CD4-positive, alpha-beta memory T cell (primary cell): ENCODE measurements at regions not wholly inside any gene's neighbourhood (a gene's known extent, or its start where the extent isn't known, plus 50 kb on each side); places are given as distances from the start of the nearest gene placed in this dataset.

Experiments
- CTCF ChIA-PET: fragments of 350-600 bp; sonication (Branson Sonifier 250); formaldehyde crosslinking; loops from one replicate; lab custom pipeline; 2021; ENCODE audit warnings: inconsistent platforms; ENCODE audit not compliant: partially characterized antibody; lab: Charles Lee
- POLR2A ChIA-PET: fragments of 350-600 bp; sonication (Branson Sonifier 250); formaldehyde crosslinking; loops from one replicate; lab custom pipeline; 2021; ENCODE audit not compliant: partially characterized antibody; lab: Charles Lee
- DNase-seq, 5 donors: peaks; one replicate each; pipeline versions ENCODE4 v3.0.0 to v3.0.0-alpha.2; 2020 to 2022; ENCODE audit warnings: mixed read lengths in 1 of 5
- H3K27ac ChIP-seq: one replicate; pipeline ENCODE4 v1.7.0; 2013; ENCODE audit warnings: low read depth, low read length
- H3K27me3 ChIP-seq: 2 replicates; pipeline ENCODE4 v1.7.0; 2013; ENCODE audit warnings: mild to moderate bottlenecking, low read length, moderate library complexity; ENCODE audit not compliant: insufficient read depth
- H3K36me3 ChIP-seq: 2 replicates; pipeline ENCODE4 v1.7.0; 2013; ENCODE audit warnings: mild to moderate bottlenecking, low read length, moderate library complexity; ENCODE audit not compliant: insufficient read depth
- H3K4me1 ChIP-seq: 2 replicates; pipeline ENCODE4 v1.7.0; 2013; ENCODE audit warnings: mild to moderate bottlenecking, low read length, moderate library complexity; ENCODE audit not compliant: insufficient read depth
- H3K4me3 ChIP-seq, 2 donors: one replicate each; pipeline ENCODE4 v1.7.0; 2013; ENCODE audit warnings: low read length in 2 of 2, mild to moderate bottlenecking in 1 of 2
- H3K9me3 ChIP-seq, 2 donors: one replicate each; pipeline ENCODE4 v1.7.0; 2013; ENCODE audit warnings: low read length in 2 of 2, control low read depth in 1 of 2; ENCODE audit not compliant: control insufficient read depth in 1 of 2
- H3K27ac Mint-ChIP-seq, 7 donors: one replicate each; pipeline ENCODE4 v1.8.0; 2020 to 2021; ENCODE audit warnings: mixed read lengths in 7 of 7, mild to moderate bottlenecking in 6 of 7, inconsistent platforms in 3 of 7, moderate library complexity in 3 of 7
- H3K27me3 Mint-ChIP-seq, 2 donors: one replicate each; pipeline ENCODE4 v1.8.0; 2020 to 2021; ENCODE audit warnings: mixed read lengths in 2 of 2
- H3K36me3 Mint-ChIP-seq, 2 donors: one replicate each; pipeline ENCODE4 v1.8.0; 2020 to 2021; ENCODE audit warnings: mixed read lengths in 2 of 2, inconsistent platforms in 1 of 2, mild to moderate bottlenecking in 1 of 2
- H3K4me1 Mint-ChIP-seq, 4 donors: one replicate each; pipeline ENCODE4 v1.8.0; 2020 to 2021; ENCODE audit warnings: mixed read lengths in 4 of 4, mild to moderate bottlenecking in 1 of 4
- H3K4me3 Mint-ChIP-seq, 8 donors: one replicate each; pipeline ENCODE4 v1.8.0; 2020 to 2021; ENCODE audit warnings: mixed read lengths in 8 of 8, mild to moderate bottlenecking in 7 of 8, moderate library complexity in 6 of 8, inconsistent platforms in 3 of 8
- H3K9me3 Mint-ChIP-seq, 8 donors: one replicate each; pipeline ENCODE4 v1.8.0; 2020 to 2021; ENCODE audit warnings: mixed read lengths in 8 of 8, mild to moderate bottlenecking in 5 of 8, inconsistent platforms in 3 of 8, moderate library complexity in 1 of 8
- intact Hi-C: fragments of 100-400 bp; cut with micrococcal nuclease; formaldehyde crosslinking; loops from one replicate; pipeline ENCODE4 v1.15.1; 2023

- intact Hi-C loops, result no loop called here
- no peaks in the 10 kb centered on the region for H3K36me3 ChIP-seq
- Mint-ChIP-seq H3K36me3 (no peaks in the 10 kb centered on the region), H3K4me3 (no peak overlapping the region), H3K27ac (no peak overlapping the region), H3K9me3 (peaks cover 0 to 10% (median 4%) of the 10 kb centered on the region in 8 donors), H3K4me1 (no peaks in the 10 kb centered on the region), H3K27me3 (no peaks in the 10 kb centered on the region)
- ChIA-PET POLR2A (no interaction called here), CTCF (no interaction called here)
- no peak for DNase-seq
- H3K4me3 ChIP-seq, result no peak overlapping the region
- no peaks in the 10 kb centered on the region for H3K4me1 ChIP-seq
- H3K27me3 ChIP-seq, result no peaks in the 10 kb centered on the region
- H3K9me3 ChIP-seq, result no peaks in the 10 kb centered on the region
- H3K27ac ChIP-seq, result no peak overlapping the region
Observed at GRCh38 chr10:126722726-126723125, 52.2 kb upstream of the C10orf90 start.

DNA sequence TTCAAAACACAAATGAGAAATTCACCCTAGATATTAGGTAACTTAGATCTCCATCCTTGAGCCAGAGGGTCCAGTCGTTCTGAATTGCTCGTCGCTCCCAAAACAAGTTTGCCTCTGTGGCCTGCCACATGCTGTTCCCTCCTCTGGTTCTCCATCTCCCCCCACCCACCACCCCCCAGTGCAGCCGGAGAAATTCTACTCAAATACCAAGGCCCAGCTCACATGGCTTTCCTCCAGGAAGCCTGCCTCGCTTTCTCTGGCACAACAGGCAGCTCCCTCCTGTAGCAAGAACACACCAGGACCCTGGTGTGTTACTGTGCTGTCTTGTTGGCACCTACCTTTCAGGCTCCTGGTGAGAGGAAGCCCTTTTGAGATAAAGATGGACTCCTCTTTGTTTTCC lies 52.7 kb upstream of the C10orf90 start:
- no peak for DNase-seq
- ChIA-PET POLR2A (no interaction called here), CTCF (no interaction called here)
- H3K27ac Mint-ChIP-seq, result no peak overlapping the region
- no peaks in the 10 kb centered on the region for H3K27me3 Mint-ChIP-seq
- H3K4me1 Mint-ChIP-seq, result no peaks in the 10 kb centered on the region
- Histone ChIP-seq H3K27ac (no peak overlapping the region), H3K9me3 (no peaks in the 10 kb centered on the region), H3K4me1 (no peaks in the 10 kb centered on the region), H3K27me3 (no peaks in the 10 kb centered on the region), H3K4me3 (no peak overlapping the region), H3K36me3 (no peaks in the 10 kb centered on the region)
- no peaks in the 10 kb centered on the region for H3K36me3 Mint-ChIP-seq
- peaks cover 0 to 12% (median 4%) of the 10 kb centered on the region in 8 donors for H3K9me3 Mint-ChIP-seq
- H3K4me3 Mint-ChIP-seq, result no peak overlapping the region
- intact Hi-C loops, result no loop called here

- Histone ChIP-seq H3K4me3 (no peak overlapping the region), H3K9me3 (no peaks in the 10 kb centered on the region), H3K27me3 (no peaks in the 10 kb centered on the region), H3K4me1 (no peaks in the 10 kb centered on the region), H3K27ac (no peak overlapping the region), H3K36me3 (no peaks in the 10 kb centered on the region)
- no peak for DNase-seq
- Mint-ChIP-seq H3K4me3 (no peak overlapping the region), H3K27me3 (peaks cover 0 to 2% of the 10 kb centered on the region in 2 donors), H3K36me3 (no peaks in the 10 kb centered on the region), H3K27ac (no peak overlapping the region), H3K4me1 (no peaks in the 10 kb centered on the region), H3K9me3 (peaks cover 0 to 14% (median under 1%) of the 10 kb centered on the region in 8 donors)
- POLR2A ChIA-PET, result no interaction called here
- CTCF ChIA-PET, result no interaction called here
- intact Hi-C loops, result no loop called here
Observed at GRCh38 chr10:126729314-126729870, 58.9 kb upstream of the C10orf90 start.

DNA sequence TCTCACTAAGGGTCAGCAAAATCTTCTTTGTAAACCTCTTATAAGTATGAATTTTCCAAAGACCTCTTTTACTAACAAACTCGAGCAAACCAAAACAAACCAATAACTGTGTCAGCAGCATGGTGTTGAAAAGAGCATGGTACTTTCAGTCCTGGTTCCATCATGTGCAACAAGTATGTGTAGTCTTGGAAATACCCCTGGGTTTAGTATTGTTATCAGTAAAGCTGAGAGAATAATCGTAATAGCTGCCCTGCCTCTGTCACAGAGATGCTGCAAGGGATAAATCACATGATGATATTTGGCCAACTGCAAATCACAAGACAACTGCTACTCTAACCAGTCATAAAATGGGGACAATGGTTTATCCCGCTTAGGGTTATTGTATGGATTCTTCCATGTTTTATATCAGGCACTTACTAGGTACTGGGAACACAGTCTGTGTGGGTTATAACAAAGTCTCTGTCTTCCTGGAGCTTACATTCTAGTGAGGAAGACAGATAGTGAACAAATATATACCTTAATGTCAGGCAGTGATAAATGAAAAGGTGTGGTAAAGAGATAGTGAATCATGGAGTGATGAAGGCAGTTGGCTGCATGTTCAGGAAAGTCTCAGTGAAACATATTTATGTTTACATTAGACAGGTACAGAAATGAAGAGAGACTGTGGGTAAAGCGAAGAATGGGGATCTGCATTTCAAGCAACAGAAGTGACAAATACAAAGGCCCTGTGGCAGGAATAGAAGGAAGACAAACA lies 60.5 kb upstream of the C10orf90 start:
- H3K27ac ChIP-seq, result no peak overlapping the region
- no peaks in the 10 kb centered on the region for H3K27me3 ChIP-seq
- H3K4me1 Mint-ChIP-seq, result no peaks in the 10 kb centered on the region
- no peak overlapping the region for H3K4me3 ChIP-seq
- ChIA-PET CTCF (no interaction called here), POLR2A (no interaction called here)
- H3K36me3 ChIP-seq, result no peaks in the 10 kb centered on the region
- no peaks in the 10 kb centered on the region for H3K36me3 Mint-ChIP-seq
- peaks cover 0 to 14% (median 0%) of the 10 kb centered on the region in 8 donors for H3K9me3 Mint-ChIP-seq
- no peak for DNase-seq
- no peaks in the 10 kb centered on the region for H3K9me3 ChIP-seq
- intact Hi-C loops, result no loop called here
- H3K4me1 ChIP-seq, result no peaks in the 10 kb centered on the region
- H3K4me3 Mint-ChIP-seq, result no peak overlapping the region
- no peak overlapping the region for H3K27ac Mint-ChIP-seq
- H3K27me3 Mint-ChIP-seq, result peaks cover 0 to 2% of the 10 kb centered on the region in 2 donors

GRCh38 chr10:126731610-126731990 lies 61.1 kb upstream of the C10orf90 start:
- peak overlapping the region in 1 of 7 donors; percentile 34 for H3K27ac Mint-ChIP-seq
- Histone ChIP-seq H3K27me3 (no peaks in the 10 kb centered on the region), H3K4me3 (no peak overlapping the region), H3K27ac (no peak overlapping the region), H3K9me3 (no peaks in the 10 kb centered on the region), H3K4me1 (no peaks in the 10 kb centered on the region), H3K36me3 (no peaks in the 10 kb centered on the region)
- CTCF ChIA-PET, result no interaction called here
- no peaks in the 10 kb centered on the region for H3K4me1 Mint-ChIP-seq
- peaks cover 0 to 14% (median 0%) of the 10 kb centered on the region in 8 donors for H3K9me3 Mint-ChIP-seq
- no peak overlapping the region for H3K4me3 Mint-ChIP-seq
- no peaks in the 10 kb centered on the region for H3K36me3 Mint-ChIP-seq
- POLR2A ChIA-PET, result no interaction called here
- DNase-seq, result no peak
- intact Hi-C loops, result no loop called here
- peaks cover 0 to 2% of the 10 kb centered on the region in 2 donors for H3K27me3 Mint-ChIP-seq

DNA sequence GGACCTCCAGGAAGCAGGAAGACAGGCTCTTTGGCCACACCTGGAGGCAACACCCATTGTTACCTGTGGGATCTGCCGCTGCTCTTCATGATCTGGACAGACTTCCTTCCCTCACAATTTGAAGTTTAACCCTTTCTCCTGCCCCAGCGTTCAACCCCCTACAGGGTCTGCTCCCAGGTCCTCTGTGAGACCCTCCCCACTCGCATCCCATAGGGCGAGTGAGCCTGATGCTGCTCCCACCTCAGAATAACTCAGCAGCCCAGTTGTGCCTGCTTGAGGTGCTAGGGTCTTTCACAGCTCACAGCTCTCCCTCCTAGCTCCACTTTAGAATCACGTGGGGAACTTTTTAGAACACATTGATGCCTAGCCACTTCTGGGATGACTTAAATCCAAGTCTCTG lies 61.8 kb upstream of the C10orf90 start:
- H3K36me3 Mint-ChIP-seq, result no peaks in the 10 kb centered on the region
- ChIA-PET POLR2A (no interaction called here), CTCF (no interaction called here)
- peaks cover 0 to 2% of the 10 kb centered on the region in 2 donors for H3K27me3 Mint-ChIP-seq
- no peaks in the 10 kb centered on the region for H3K36me3 ChIP-seq
- H3K4me3 ChIP-seq, result no peak overlapping the region
- H3K4me1 Mint-ChIP-seq, result no peaks in the 10 kb centered on the region
- no peaks in the 10 kb centered on the region for H3K9me3 ChIP-seq
- no peak overlapping the region for H3K4me3 Mint-ChIP-seq
- no peak for DNase-seq
- no peaks in the 10 kb centered on the region for H3K4me1 ChIP-seq
- H3K27ac ChIP-seq, result no peak overlapping the region
- H3K9me3 Mint-ChIP-seq, result peaks cover 0 to 14% (median 0%) of the 10 kb centered on the region in 8 donors
- no peaks in the 10 kb centered on the region for H3K27me3 ChIP-seq
- no peak overlapping the region for H3K27ac Mint-ChIP-seq
- intact Hi-C loops, result no loop called here

GRCh38 chr10:126732868-126733267 lies 62.4 kb upstream of the C10orf90 start:
- POLR2A ChIA-PET, result no interaction called here
- H3K27ac ChIP-seq, result no peak overlapping the region
- H3K36me3 Mint-ChIP-seq, result no peaks in the 10 kb centered on the region
- H3K27ac Mint-ChIP-seq, result no peak overlapping the region
- intact Hi-C loops, result no loop called here
- no peaks in the 10 kb centered on the region for H3K9me3 ChIP-seq
- no peak overlapping the region for H3K4me3 ChIP-seq
- H3K4me1 ChIP-seq, result no peaks in the 10 kb centered on the region
- no peaks in the 10 kb centered on the region for H3K27me3 ChIP-seq
- H3K36me3 ChIP-seq, result no peaks in the 10 kb centered on the region
- CTCF ChIA-PET, result no interaction called here
- H3K4me3 Mint-ChIP-seq, result no peak overlapping the region
- no peaks in the 10 kb centered on the region for H3K4me1 Mint-ChIP-seq
- H3K9me3 Mint-ChIP-seq, result peaks cover 0 to 9% (median 0%) of the 10 kb centered on the region in 8 donors
- no peak for DNase-seq
- peaks cover 0 to 2% of the 10 kb centered on the region in 2 donors for H3K27me3 Mint-ChIP-seq
